K562 (cell line): ENCODE measurements at regions not wholly inside any gene's neighbourhood (a gene's known extent, or its start where the extent isn't known, plus 50 kb on each side); places are given as distances from the start of the nearest gene placed in this dataset.

ENCODE experiments used
- BACH1 ChIP-seq: fragments of 200-800 bp; sonication (Bioruptor generic); IDR thresholded peaks from 2 replicates; pipeline ENCODE4 v1.6.1; 2016; ENCODE audit warnings: missing genetic modification characterization, missing compliant biosample characterization
- C11orf30 ChIP-seq: fragments of 450-650 bp; IDR thresholded peaks from 2 replicates; pipeline ENCODE4 v1.6.1; 2016; ENCODE audit warnings: low read depth, mild to moderate bottlenecking
- EP400 ChIP-seq: fragments of 450-650 bp; IDR thresholded peaks from 2 replicates; pipeline ENCODE4 v1.6.1; 2017; ENCODE audit warnings: antibody characterized with exemption, mild to moderate bottlenecking, moderate library complexity
- FOXK2 ChIP-seq, 2 experiments: fragments of 450-650 bp; IDR thresholded peaks in 1 of 2; conservative IDR thresholded peaks in 1 of 2; 2 replicates each; pipeline ENCODE4 v1.6.1; 2016; ENCODE audit warnings: low read depth in 2 of 2, mild to moderate bottlenecking in 1 of 2
- L3MBTL2 ChIP-seq: fragments of 450-650 bp; IDR thresholded peaks from 2 replicates; pipeline ENCODE4 v1.6.1; 2016; ENCODE audit warnings: mild to moderate bottlenecking, moderate library complexity
- LCOR ChIP-seq: sonication (generic); formaldehyde crosslinking; IDR thresholded peaks from 2 replicates; pipeline ENCODE4 v1.8.0; 2022; ENCODE audit warnings: mild to moderate bottlenecking, missing genetic modification reagents
- MAFF ChIP-seq: IDR thresholded peaks from 2 replicates; pipeline ENCODE4 v1.6.1; 2012; ENCODE audit warnings: low read length, improper control_type of control experiment
- MEF2A ChIP-seq: IDR thresholded peaks from 2 replicates; pipeline ENCODE4 v1.6.1; 2011; ENCODE audit warnings: low read depth, mild to moderate bottlenecking, low read length, moderate library complexity; ENCODE audit not compliant: control insufficient read depth
- MYC ChIP-seq, 2 experiments: fragments of 250-450 bp in 1 of 2; sonication (Bioruptor Pico) in 1 of 2; IDR thresholded peaks; 2 replicates each; pipeline versions ENCODE4 v1.5.1 to v1.6.1; 2012 to 2021; ENCODE audit warnings: low read depth in 2 of 2, borderline replicate concordance in 1 of 2, improper control_type of control experiment in 1 of 2, low read length in 1 of 2, mild to moderate bottlenecking in 1 of 2, moderate library complexity in 1 of 2
- PHB2 ChIP-seq: fragments of 450-650 bp; IDR thresholded peaks from 2 replicates; pipeline ENCODE4 v1.6.1; 2017; ENCODE audit warnings: low read depth
- PHF21A ChIP-seq: fragments of 450-650 bp; IDR thresholded peaks from 2 replicates; pipeline ENCODE4 v1.6.1; 2017; ENCODE audit warnings: low read depth, borderline replicate concordance
- RUNX1 ChIP-seq: sonication (generic); IDR thresholded peaks from 2 replicates; pipeline ENCODE4 v1.6.1; 2016; ENCODE audit warnings: antibody characterized with exemption, low read depth
- SAP30 ChIP-seq: fragments of 200-600 bp; sonication (generic); IDR thresholded peaks from 2 replicates; pipeline ENCODE4 v1.6.1; 2012; ENCODE audit warnings: borderline replicate concordance, low read depth, mild to moderate bottlenecking, moderate library complexity, low read length, control low read depth, inconsistent platforms; ENCODE audit not compliant: insufficient read depth, poor library complexity, severe bottlenecking
- SP2 ChIP-seq: IDR thresholded peaks from 2 replicates; pipeline ENCODE4 v1.6.1; 2011; ENCODE audit warnings: mild to moderate bottlenecking, low read depth, low read length, moderate library complexity; ENCODE audit not compliant: poor library complexity, severe bottlenecking; ENCODE audit errors: extremely low read depth
- SREBF2 ChIP-seq: sonication (generic); formaldehyde crosslinking; IDR thresholded peaks from 2 replicates; pipeline ENCODE4 v1.4.0; 2020; ENCODE audit warnings: mild to moderate bottlenecking, missing genetic modification reagents
- TRIM24 ChIP-seq, 2 experiments: fragments of 450-650 bp; IDR thresholded peaks; 2 replicates each; pipeline ENCODE4 v1.6.1; 2016
- USF1 ChIP-seq: sonication (generic); formaldehyde crosslinking; IDR thresholded peaks from 2 replicates; pipeline ENCODE4 v1.9.0; 2022; ENCODE audit warnings: mild to moderate bottlenecking, missing genetic modification reagents
- ZFPM2 ChIP-seq: fragments of 250-450 bp; sonication (Bioruptor Pico); IDR thresholded peaks from 2 replicates; pipeline ENCODE4 v1.5.1; 2022; ENCODE audit warnings: mild to moderate bottlenecking
- ZNF124 ChIP-seq: sonication (generic); formaldehyde crosslinking; IDR thresholded peaks from 2 replicates; pipeline ENCODE4 v1.8.1; 2022; ENCODE audit warnings: missing genetic modification reagents
- ZNF197 ChIP-seq: fragments of 200-800 bp; sonication (Bioruptor generic); IDR thresholded peaks from 2 replicates; pipeline ENCODE4 v1.6.1; 2016; ENCODE audit warnings: low read depth, missing genetic modification characterization, missing compliant biosample characterization
- ZNF695 ChIP-seq: fragments of 450-650 bp; formaldehyde crosslinking; IDR thresholded peaks from 2 replicates; pipeline ENCODE4 v1.4.0; 2020; ENCODE audit warnings: mild to moderate bottlenecking, moderate library complexity
- TF ChIP-seq, protein P1 (sequence below): fragments of 200-800 bp; sonication (Bioruptor generic); IDR thresholded peaks from 2 replicates; pipeline ENCODE4 v1.6.1; 2017; ENCODE audit warnings: missing genetic modification characterization, missing compliant biosample characterization
- TF ChIP-seq, protein P2 (sequence below): sonication (generic); formaldehyde crosslinking; IDR thresholded peaks from 2 replicates; pipeline ENCODE4 v1.5.0; 2020; ENCODE audit warnings: missing genetic modification reagents
- TF ChIP-seq, protein P3 (sequence below): fragments of 250-450 bp; sonication (Bioruptor Pico); IDR thresholded peaks from 2 replicates; pipeline ENCODE4 v1.5.0; 2022; ENCODE audit warnings: mild to moderate bottlenecking

GRCh38 chr16:65975049-65975708 is 391.3 kb upstream of the CDH5 start (continued):
- TF ChIP-seq, protein P1, sequence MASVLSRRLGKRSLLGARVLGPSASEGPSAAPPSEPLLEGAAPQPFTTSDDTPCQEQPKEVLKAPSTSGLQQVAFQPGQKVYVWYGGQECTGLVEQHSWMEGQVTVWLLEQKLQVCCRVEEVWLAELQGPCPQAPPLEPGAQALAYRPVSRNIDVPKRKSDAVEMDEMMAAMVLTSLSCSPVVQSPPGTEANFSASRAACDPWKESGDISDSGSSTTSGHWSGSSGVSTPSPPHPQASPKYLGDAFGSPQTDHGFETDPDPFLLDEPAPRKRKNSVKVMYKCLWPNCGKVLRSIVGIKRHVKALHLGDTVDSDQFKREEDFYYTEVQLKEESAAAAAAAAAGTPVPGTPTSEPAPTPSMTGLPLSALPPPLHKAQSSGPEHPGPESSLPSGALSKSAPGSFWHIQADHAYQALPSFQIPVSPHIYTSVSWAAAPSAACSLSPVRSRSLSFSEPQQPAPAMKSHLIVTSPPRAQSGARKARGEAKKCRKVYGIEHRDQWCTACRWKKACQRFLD (CRISPR knock-in tag) = no peak
- TF ChIP-seq USF1 (CRISPR knock-in tag) (peak; percentile 64; the same call in 1 of the 2 replicates), SAP30 (no peak), EP400 (peak; percentile 42), ZNF197 (CRISPR knock-in tag) (0 out of 2 replicates have a peak, but pooled peaks have one; percentile 46), ZFPM2 (CRISPR knock-in tag) (no peak), MEF2A (no peak), SP2 (no peak), PHB2 (no peak), RUNX1 (no peak), SREBF2 (no peak), PHF21A (no peak), L3MBTL2 (peak; percentile 66; the same call in 1 of the 2 replicates), C11orf30 (peak; percentile 100), ZNF695 (CRISPR knock-in tag) (no peak), ZNF124 (CRISPR knock-in tag) (no peak), FOXK2 (conservative IDR thresholded peaks at IDR 0.05 in 1 of 2, IDR thresholded peaks at IDR 0.05 in 1 of 2; ENCODE audit: low read depth in 2 of 2) (no peak), MAFF (peak; percentile 100), TRIM24 (IDR thresholded peaks at IDR 0.05) (peak; percentile 94 to 96), MYC (IDR thresholded peaks at IDR 0.05; ENCODE audit: low read depth, low read length) (peak; percentile 59; the same call in 1 of the 2 replicates), MYC (CRISPR knock-in tag; IDR thresholded peaks at IDR 0.05; ENCODE audit: borderline replicate concordance, low read depth) (no peak), BACH1 (tag) (peak; percentile 100), LCOR (no peak)
- TF ChIP-seq, protein P2, sequence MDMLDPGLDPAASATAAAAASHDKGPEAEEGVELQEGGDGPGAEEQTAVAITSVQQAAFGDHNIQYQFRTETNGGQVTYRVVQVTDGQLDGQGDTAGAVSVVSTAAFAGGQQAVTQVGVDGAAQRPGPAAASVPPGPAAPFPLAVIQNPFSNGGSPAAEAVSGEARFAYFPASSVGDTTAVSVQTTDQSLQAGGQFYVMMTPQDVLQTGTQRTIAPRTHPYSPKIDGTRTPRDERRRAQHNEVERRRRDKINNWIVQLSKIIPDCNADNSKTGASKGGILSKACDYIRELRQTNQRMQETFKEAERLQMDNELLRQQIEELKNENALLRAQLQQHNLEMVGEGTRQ (CRISPR knock-in tag) = peak; percentile 75
- TF ChIP-seq, protein P3, sequence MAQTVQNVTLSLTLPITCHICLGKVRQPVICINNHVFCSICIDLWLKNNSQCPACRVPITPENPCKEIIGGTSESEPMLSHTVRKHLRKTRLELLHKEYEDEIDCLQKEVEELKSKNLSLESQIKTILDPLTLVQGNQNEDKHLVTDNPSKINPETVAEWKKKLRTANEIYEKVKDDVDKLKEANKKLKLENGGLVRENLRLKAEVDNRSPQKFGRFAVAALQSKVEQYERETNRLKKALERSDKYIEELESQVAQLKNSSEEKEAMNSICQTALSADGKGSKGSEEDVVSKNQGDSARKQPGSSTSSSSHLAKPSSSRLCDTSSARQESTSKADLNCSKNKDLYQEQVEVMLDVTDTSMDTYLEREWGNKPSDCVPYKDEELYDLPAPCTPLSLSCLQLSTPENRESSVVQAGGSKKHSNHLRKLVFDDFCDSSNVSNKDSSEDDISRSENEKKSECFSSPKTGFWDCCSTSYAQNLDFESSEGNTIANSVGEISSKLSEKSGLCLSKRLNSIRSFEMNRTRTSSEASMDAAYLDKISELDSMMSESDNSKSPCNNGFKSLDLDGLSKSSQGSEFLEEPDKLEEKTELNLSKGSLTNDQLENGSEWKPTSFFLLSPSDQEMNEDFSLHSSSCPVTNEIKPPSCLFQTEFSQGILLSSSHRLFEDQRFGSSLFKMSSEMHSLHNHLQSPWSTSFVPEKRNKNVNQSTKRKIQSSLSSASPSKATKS = no peak
